Tibial nerve (tissue), 4 donors: ENCODE measurements at regions not wholly inside any gene's neighbourhood (a gene's known extent, or its start where the extent isn't known, plus 50 kb on each side); places are given as distances from the start of the nearest gene placed in this dataset.

ENCODE experiments used
- DNase-seq, 2 donors: peaks; one replicate each; pipeline ENCODE4 v3.0.0-alpha.2; 2019; ENCODE audit warnings: low spot score in 2 of 2
- H3K27ac ChIP-seq, 4 donors: fragments of 200-600 bp; sonication (generic) in 3 of 4; one replicate each; pipeline ENCODE4 v1.5.1; 2017 to 2019; ENCODE audit warnings: mild to moderate bottlenecking in 1 of 4
- H3K27me3 ChIP-seq, 2 donors: fragments of 200-600 bp; sonication (generic) in 1 of 2; one replicate each; pipeline versions ENCODE4 v1.5.1 to v1.6.0; 2017 to 2019
- H3K36me3 ChIP-seq, 3 donors: fragments of 200-600 bp; sonication (generic); one replicate each; pipeline ENCODE4 v1.5.1; 2018 to 2019
- H3K4me1 ChIP-seq, 4 donors: fragments of 200-600 bp; sonication (generic) in 3 of 4; one replicate each; pipeline ENCODE4 v1.5.1; 2017 to 2019
- H3K4me3 ChIP-seq, 4 donors: fragments of 200-600 bp; sonication (generic) in 3 of 4; one replicate each; pipeline ENCODE4 v1.5.1; 2017 to 2019; ENCODE audit warnings: mild to moderate bottlenecking in 1 of 4, moderate library complexity in 1 of 4
- H3K9me3 ChIP-seq, 4 donors: fragments of 200-600 bp; sonication (generic) in 3 of 4; one replicate each; pipeline ENCODE4 v1.5.1; 2017 to 2019
- CTCF ChIP-seq, 5 experiments: fragments of 200-600 bp in 3 of 5; fragments of 450-650 bp in 2 of 5; sonication (generic) in 3 of 5; IDR thresholded peaks; one replicate each; pipeline ENCODE4 v1.5.1; 2016 to 2019; ENCODE audit warnings: antibody characterized with exemption in 5 of 5, mild to moderate bottlenecking in 3 of 5, moderate library complexity in 2 of 5
- EP300 ChIP-seq, 2 donors: sonication (generic); formaldehyde crosslinking; IDR thresholded peaks; one replicate each; pipeline ENCODE4 v1.6.1; 2017; ENCODE audit warnings: antibody characterized with exemption in 2 of 2, mild to moderate bottlenecking in 1 of 2
- POLR2A ChIP-seq, 2 donors: fragments of 450-650 bp; IDR thresholded peaks; one replicate each; pipeline ENCODE4 v1.6.1; 2017; ENCODE audit warnings: antibody characterized with exemption in 2 of 2, mild to moderate bottlenecking in 2 of 2, moderate library complexity in 2 of 2
- WGBS, 2 donors: methylation state at CpG; one replicate each; pipeline ENCODE4 v1.1.5; 2018; 5-methylcytosine and 5-hydroxymethylcytosine counted together

DNA sequence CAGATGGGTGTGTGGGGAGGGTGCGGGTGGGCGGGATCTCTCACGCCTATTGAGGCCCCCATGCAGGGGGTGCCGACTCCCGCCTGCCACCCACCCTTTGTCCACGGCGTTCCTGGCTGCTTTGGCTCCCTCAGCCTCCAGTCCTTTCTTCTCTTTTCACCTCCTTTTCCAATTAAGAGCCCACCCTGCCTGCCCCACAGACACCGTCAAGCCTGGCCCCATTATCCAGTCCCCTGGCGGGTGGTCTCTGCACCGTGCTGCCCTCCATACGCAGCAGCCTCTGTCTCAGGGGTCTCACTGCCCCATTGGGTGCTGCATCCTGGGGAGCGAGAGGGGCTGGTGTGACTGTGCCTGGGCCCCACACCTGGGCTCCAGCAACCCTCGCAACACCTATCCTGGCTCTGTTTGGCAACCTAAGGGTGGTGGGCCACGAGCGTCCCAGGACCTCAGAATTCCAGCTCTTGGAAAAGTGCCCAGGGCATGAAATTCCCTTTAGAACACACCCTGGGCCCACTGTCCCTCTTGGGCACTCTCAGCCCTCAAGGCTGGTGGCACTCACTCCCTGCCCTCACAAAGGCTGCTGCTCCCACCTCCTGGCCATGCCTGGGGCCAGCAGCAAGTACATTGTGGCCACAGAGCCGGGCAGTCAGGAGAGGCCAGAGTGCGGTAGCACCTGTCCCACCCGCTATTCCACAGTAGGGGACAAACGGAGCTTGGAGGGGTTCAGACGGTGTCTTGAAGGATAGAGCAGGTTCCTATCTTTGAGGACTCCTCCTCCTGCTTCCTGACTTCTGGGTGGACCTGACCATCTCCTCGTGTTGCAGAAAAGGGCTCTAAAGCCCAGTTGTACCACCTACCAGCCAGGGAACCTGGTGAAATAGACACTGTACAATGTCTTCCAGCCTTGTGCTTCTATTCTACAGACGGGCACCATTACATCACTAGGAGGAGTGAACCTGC lies 114.1 kb downstream of the KIF26A start:
- 77% methylated on average over 17 to 22 of the region's 22 CpGs for WGBS, 2 donors
- Histone ChIP-seq H3K4me3 (no peak overlapping the region), H3K9me3 (no peaks in the 10 kb centered on the region), H3K27me3 (no peaks in the 10 kb centered on the region), H3K27ac (no peak overlapping the region), H3K4me1 (no peaks in the 10 kb centered on the region), H3K36me3 (no peaks in the 10 kb centered on the region)
- no peak for DNase-seq
- TF ChIP-seq POLR2A (IDR thresholded peaks at IDR 0.05) = no peak
- no peak for TF ChIP-seq CTCF (IDR thresholded peaks at IDR 0.05)
- TF ChIP-seq EP300 (IDR thresholded peaks at IDR 0.05) = no peak

DNA sequence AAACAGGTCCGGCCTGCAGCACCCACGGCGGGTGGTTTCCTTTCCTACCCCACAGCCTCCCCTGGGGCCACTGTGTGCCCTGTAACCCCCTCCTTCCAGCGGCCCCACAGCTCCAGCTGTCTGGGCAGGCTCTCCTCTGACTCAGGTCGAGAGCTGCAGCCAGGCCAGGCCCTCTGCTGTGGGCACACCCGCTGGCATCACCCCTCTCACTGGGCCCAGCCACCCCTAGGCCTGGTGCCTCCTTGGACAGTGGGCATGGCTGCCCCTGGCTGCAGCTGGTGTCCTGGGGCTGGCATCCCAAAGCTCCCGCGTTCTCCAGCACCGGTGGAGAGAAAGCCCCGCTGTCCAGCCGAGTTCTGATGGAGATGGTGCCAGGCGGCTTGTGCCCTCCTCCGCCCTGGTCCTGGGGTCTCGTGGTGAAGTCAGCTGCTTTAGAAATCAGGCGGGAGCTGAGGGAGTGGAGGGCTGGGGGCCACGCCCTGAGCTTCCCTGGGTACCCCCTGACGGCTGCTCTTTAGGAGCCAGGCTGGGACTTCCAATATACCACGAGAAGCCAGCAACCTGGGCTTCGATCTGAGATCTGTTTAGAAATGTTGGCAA lies 114.9 kb downstream of the KIF26A start:
- no peak for DNase-seq
- Histone ChIP-seq H3K36me3 (no peaks in the 10 kb centered on the region), H3K4me3 (no peak overlapping the region), H3K27me3 (no peaks in the 10 kb centered on the region), H3K9me3 (no peaks in the 10 kb centered on the region), H3K4me1 (no peaks in the 10 kb centered on the region), H3K27ac (no peak overlapping the region)
- WGBS, 2 donors = 80 to 82% methylated on average over 19 of the region's 19 CpGs
- TF ChIP-seq EP300 (IDR thresholded peaks at IDR 0.05) (no peak), POLR2A (IDR thresholded peaks at IDR 0.05) (no peak), CTCF (IDR thresholded peaks at IDR 0.05) (no peak)

DNA sequence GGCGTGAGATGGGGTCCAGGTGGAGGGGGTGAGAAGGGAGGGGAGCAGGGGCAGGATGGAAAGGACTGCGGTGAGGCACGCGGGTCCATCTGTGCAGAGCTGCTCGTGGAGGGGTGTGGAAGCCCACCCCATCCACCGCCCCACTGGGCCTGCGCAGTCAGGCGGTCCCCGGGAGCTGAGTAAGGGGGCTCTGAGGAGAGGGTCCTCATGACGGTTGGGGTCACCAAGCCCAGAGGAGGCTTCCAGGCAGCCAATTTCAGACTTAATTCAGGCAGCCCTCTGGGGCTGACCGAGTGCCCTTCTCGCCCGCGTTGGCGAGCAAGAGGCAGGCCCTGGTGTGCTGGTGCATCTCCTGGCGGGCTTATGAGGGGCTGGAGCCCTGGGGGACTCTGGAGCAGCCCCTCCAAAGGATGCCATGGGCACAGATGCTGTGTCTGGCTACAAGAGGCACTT lies 115.5 kb downstream of the KIF26A start:
- Histone ChIP-seq H3K27me3 (no peaks in the 10 kb centered on the region), H3K4me3 (no peak overlapping the region), H3K27ac (no peak overlapping the region), H3K4me1 (no peaks in the 10 kb centered on the region), H3K36me3 (no peaks in the 10 kb centered on the region), H3K9me3 (no peaks in the 10 kb centered on the region)
- no peak for TF ChIP-seq CTCF (IDR thresholded peaks at IDR 0.05)
- no peak for TF ChIP-seq POLR2A (IDR thresholded peaks at IDR 0.05)
- no peak for TF ChIP-seq EP300 (IDR thresholded peaks at IDR 0.05)
- no peak for DNase-seq
- WGBS, 2 donors = 60 to 74% methylated on average over 13 to 16 of the region's 16 CpGs

- TF ChIP-seq POLR2A (IDR thresholded peaks at IDR 0.05) (no peak), EP300 (IDR thresholded peaks at IDR 0.05) (no peak), CTCF (IDR thresholded peaks at IDR 0.05) (no peak)
- WGBS, 2 donors = 22 to 31% methylated on average over 13 of the region's 13 CpGs
Observed at GRCh38 chr14:104254735-104255400, 116.5 kb downstream of the KIF26A start.

More at GRCh38 chr14:104254735-104255400, 116.5 kb downstream of the KIF26A start:
- Histone ChIP-seq H3K9me3 (peaks cover 0 to 5% (median 0%) of the 10 kb centered on the region in 4 donors), H3K27me3 (no peaks in the 10 kb centered on the region), H3K27ac (no peak overlapping the region), H3K4me3 (no peak overlapping the region), H3K4me1 (no peaks in the 10 kb centered on the region), H3K36me3 (no peaks in the 10 kb centered on the region)
- DNase-seq = no peak
